ENCODE measurements at regions not wholly inside any gene's neighbourhood (a gene's known extent, or its start where the extent isn't known, plus 50 kb on each side); places are given as distances from the start of the nearest gene placed in this dataset.

GRCh38 chr21:20507783-20508182 lies 490.4 kb upstream of the NCAM2 start:
- Mint-ChIP-seq H3K9me3 (peaks cover 18% of the 10 kb centered on the region), H3K4me1 (ENCODE audit: unreplicated experiment) (peaks cover 9% of the 10 kb centered on the region), H3K27ac (no peak overlapping the region), H3K27me3 (no peaks in the 10 kb centered on the region), H3K4me3 (no peak overlapping the region), H3K36me3 (no peaks in the 10 kb centered on the region)
- TF ChIP-seq, protein P1, sequence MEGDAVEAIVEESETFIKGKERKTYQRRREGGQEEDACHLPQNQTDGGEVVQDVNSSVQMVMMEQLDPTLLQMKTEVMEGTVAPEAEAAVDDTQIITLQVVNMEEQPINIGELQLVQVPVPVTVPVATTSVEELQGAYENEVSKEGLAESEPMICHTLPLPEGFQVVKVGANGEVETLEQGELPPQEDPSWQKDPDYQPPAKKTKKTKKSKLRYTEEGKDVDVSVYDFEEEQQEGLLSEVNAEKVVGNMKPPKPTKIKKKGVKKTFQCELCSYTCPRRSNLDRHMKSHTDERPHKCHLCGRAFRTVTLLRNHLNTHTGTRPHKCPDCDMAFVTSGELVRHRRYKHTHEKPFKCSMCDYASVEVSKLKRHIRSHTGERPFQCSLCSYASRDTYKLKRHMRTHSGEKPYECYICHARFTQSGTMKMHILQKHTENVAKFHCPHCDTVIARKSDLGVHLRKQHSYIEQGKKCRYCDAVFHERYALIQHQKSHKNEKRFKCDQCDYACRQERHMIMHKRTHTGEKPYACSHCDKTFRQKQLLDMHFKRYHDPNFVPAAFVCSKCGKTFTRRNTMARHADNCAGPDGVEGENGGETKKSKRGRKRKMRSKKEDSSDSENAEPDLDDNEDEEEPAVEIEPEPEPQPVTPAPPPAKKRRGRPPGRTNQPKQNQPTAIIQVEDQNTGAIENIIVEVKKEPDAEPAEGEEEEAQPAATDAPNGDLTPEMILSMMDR (conservative IDR thresholded peaks at IDR 0.05), result no peak
- DNase-seq (ENCODE audit: extremely low spot score, unreplicated experiment), result no peak

GRCh38 chr21:20511216-20511880 lies 486.9 kb upstream of the NCAM2 start:
- peaks cover 4% of the 10 kb centered on the region for H3K9me3 Mint-ChIP-seq
- no peaks in the 10 kb centered on the region for H3K36me3 Mint-ChIP-seq
- no peaks in the 10 kb centered on the region for H3K27me3 Mint-ChIP-seq
- DNase-seq (ENCODE audit: extremely low spot score, unreplicated experiment), result no peak
- TF ChIP-seq, protein P1 (conservative IDR thresholded peaks at IDR 0.05), result no peak
- H3K27ac Mint-ChIP-seq, result no peak overlapping the region
- H3K4me1 Mint-ChIP-seq (ENCODE audit: unreplicated experiment), result peaks cover 9% of the 10 kb centered on the region
- no peak overlapping the region for H3K4me3 Mint-ChIP-seq

DNA sequence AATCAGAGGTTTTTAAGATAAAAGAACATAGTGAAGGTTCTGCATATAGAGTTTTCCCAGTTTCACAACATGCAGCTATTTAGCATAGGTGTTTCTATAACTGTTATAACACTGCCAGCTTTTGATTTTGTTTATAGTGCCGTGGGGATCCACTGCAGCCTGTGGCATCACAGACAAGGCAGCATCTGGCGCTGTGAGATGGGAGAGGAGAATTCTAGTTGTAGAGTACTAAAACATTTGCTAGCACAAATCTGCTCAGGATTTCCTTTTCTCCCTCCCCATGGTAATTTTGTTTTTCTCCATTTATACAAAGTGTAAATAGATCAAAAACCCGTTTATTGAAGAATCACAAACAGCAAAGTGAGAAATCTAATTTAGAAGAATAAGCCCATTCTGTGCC lies 482.8 kb upstream of the NCAM2 start:
- Mint-ChIP-seq H3K4me3 (no peak overlapping the region), H3K36me3 (no peaks in the 10 kb centered on the region), H3K9me3 (peaks cover 4% of the 10 kb centered on the region), H3K27ac (no peak overlapping the region), H3K4me1 (ENCODE audit: unreplicated experiment) (peaks cover 9% of the 10 kb centered on the region), H3K27me3 (no peaks in the 10 kb centered on the region)
- no peak for DNase-seq (ENCODE audit: extremely low spot score, unreplicated experiment)
- TF ChIP-seq, protein P1 (conservative IDR thresholded peaks at IDR 0.05), result no peak

DNA sequence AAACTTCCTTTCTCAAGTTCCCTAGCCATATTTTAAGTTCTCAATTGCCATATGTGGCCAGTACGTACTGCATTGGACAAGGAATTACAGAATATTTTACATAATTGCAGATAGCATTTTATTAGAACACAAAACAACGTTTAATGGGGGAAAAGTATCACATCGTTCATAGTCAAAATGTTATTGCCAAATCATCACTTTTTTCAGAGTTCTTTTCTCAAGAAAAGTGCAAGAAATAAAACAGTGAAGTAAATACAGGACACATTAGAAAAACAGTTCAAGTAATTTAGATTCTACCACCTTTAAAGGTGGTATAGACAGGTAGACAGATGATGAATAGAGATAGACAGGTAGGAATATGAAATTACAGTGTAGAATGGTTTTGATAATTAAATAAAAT lies 479.1 kb upstream of the NCAM2 start:
- H3K27me3 Mint-ChIP-seq, result no peaks in the 10 kb centered on the region
- H3K27ac Mint-ChIP-seq, result no peak overlapping the region
- no peaks in the 10 kb centered on the region for H3K9me3 Mint-ChIP-seq
- H3K36me3 Mint-ChIP-seq, result no peaks in the 10 kb centered on the region
- TF ChIP-seq, protein P1 (conservative IDR thresholded peaks at IDR 0.05), result no peak
- H3K4me1 Mint-ChIP-seq (ENCODE audit: unreplicated experiment), result no peaks in the 10 kb centered on the region
- no peak overlapping the region for H3K4me3 Mint-ChIP-seq
- no peak for DNase-seq (ENCODE audit: extremely low spot score, unreplicated experiment)

- no peaks in the 10 kb centered on the region for H3K36me3 Mint-ChIP-seq
- H3K27me3 Mint-ChIP-seq, result no peaks in the 10 kb centered on the region
- H3K4me1 Mint-ChIP-seq (ENCODE audit: unreplicated experiment), result peaks cover 3% of the 10 kb centered on the region
- no peak for DNase-seq (ENCODE audit: extremely low spot score, unreplicated experiment)
- TF ChIP-seq, protein P1 (conservative IDR thresholded peaks at IDR 0.05), result no peak
- H3K27ac Mint-ChIP-seq, result no peak overlapping the region
- no peaks in the 10 kb centered on the region for H3K9me3 Mint-ChIP-seq
- no peak overlapping the region for H3K4me3 Mint-ChIP-seq
Observed at GRCh38 chr21:20522611-20523010, 475.6 kb upstream of the NCAM2 start.
